Endodermal cell (in vitro differentiated cells): ENCODE measurements at regions not wholly inside any gene's neighbourhood (a gene's known extent, or its start where the extent isn't known, plus 50 kb on each side); places are given as distances from the start of the nearest gene placed in this dataset.

Experiments
- DNase-seq: peaks from one replicate; pipeline ENCODE4 v3.0.0-alpha.2; 2017
- H3K27ac ChIP-seq: 2 replicates; pipeline ENCODE4 v1.5.1; 2013; ENCODE audit warnings: mild to moderate bottlenecking, low read depth, low read length, moderate library complexity
- H3K27me3 ChIP-seq: 2 replicates; pipeline ENCODE4 v1.6.1; 2013; ENCODE audit warnings: mild to moderate bottlenecking, low read length, moderate library complexity; ENCODE audit not compliant: insufficient read depth, control insufficient read depth, poor library complexity, severe bottlenecking
- H3K36me3 ChIP-seq: 2 replicates; pipeline ENCODE4 v1.7.0; 2013; ENCODE audit warnings: mild to moderate bottlenecking, low read length, moderate library complexity; ENCODE audit not compliant: control insufficient read depth, insufficient read depth
- H3K4me1 ChIP-seq: one replicate; pipeline ENCODE4 v1.7.0; 2013; ENCODE audit warnings: low read length; ENCODE audit not compliant: control insufficient read depth, insufficient read depth
- H3K4me3 ChIP-seq: 2 replicates; pipeline ENCODE4 v1.5.1; 2013; ENCODE audit warnings: mild to moderate bottlenecking, low read length, moderate library complexity
- H3K9ac ChIP-seq: 2 replicates; pipeline ENCODE4 v1.6.1; 2013; ENCODE audit warnings: mild to moderate bottlenecking, low read length, moderate library complexity; ENCODE audit not compliant: poor library complexity, severe bottlenecking; ENCODE audit errors: extremely low read depth
- H3K9me3 ChIP-seq: 2 replicates; pipeline ENCODE4 v1.6.1; 2013; ENCODE audit warnings: mild to moderate bottlenecking, low read length, moderate library complexity; ENCODE audit not compliant: control insufficient read depth
- H3K27ac Mint-ChIP-seq: 2 replicates; pipeline ENCODE4 v1.8.0; 2020; ENCODE audit warnings: mixed read lengths
- H3K27me3 Mint-ChIP-seq: 2 replicates; pipeline ENCODE4 v1.8.0; 2021; ENCODE audit warnings: mild to moderate bottlenecking, mixed read lengths; ENCODE audit not compliant: insufficient read depth
- H3K36me3 Mint-ChIP-seq: 2 replicates; pipeline ENCODE4 v1.8.0; 2020; ENCODE audit warnings: low read depth, mixed read lengths
- H3K4me1 Mint-ChIP-seq: 2 replicates; pipeline ENCODE4 v1.8.0; 2020; ENCODE audit warnings: mixed read lengths
- H3K4me3 Mint-ChIP-seq: 2 replicates; pipeline ENCODE4 v1.8.0; 2020; ENCODE audit warnings: mild to moderate bottlenecking, moderate library complexity, mixed read lengths
- H3K9me3 Mint-ChIP-seq: 2 replicates; pipeline ENCODE4 v1.8.0; 2020; ENCODE audit warnings: mild to moderate bottlenecking, mixed read lengths
- WGBS, 2 experiments: methylation state at CpG; one replicate each; pipeline versions ENCODE4 v1.1.5 to v1.1.7; 2013; ENCODE audit warnings: missing lambda C conversion rate in 2 of 2, mixed read lengths in 1 of 2; ENCODE audit not compliant: insufficient coverage in 1 of 2, insufficient read length in 1 of 2; 5-methylcytosine and 5-hydroxymethylcytosine counted together
- TF ChIP-seq, protein P1 (sequence below): fragments of 200-600 bp; sonication (generic); conservative IDR thresholded peaks from 2 replicates; pipeline ENCODE4 v1.5.0; 2021; ENCODE audit warnings: antibody characterized with exemption, mild to moderate bottlenecking

DNA sequence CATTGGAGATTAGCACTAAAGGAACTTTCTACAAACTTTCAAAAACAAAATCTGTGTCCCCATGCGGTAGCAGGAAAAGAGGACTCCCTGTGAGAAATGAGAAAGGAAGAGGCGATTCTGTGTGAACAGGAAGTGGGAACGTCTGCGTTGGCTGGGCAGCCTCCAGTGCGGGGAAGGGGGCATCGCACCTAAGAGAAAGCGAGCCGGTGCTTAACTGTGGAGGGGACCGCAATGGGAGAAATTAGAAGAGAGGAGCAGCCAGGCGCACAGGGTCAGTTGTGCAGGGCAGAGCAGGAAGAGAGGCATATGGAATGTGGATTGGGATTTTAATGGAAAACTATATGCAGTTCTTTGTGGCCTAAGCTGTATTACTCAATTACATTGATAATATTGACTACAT lies 77.4 kb upstream of the DOCK9 start:
- Histone ChIP-seq H3K9me3 (no peaks in the 10 kb centered on the region), H3K27me3 (no peaks in the 10 kb centered on the region), H3K4me3 (no peak overlapping the region), H3K36me3 (no peaks in the 10 kb centered on the region), H3K27ac (no peak overlapping the region), H3K4me1 (no peaks in the 10 kb centered on the region), H3K9ac (no peak overlapping the region)
- H3K9me3 Mint-ChIP-seq: no peaks in the 10 kb centered on the region
- WGBS, 2 experiments: 92 to 94% methylated on average over 10 of the region's 10 CpGs
- H3K27ac Mint-ChIP-seq: no peak overlapping the region
- H3K4me3 Mint-ChIP-seq: no peak overlapping the region
- peaks cover 5% of the 10 kb centered on the region for H3K4me1 Mint-ChIP-seq
- DNase-seq: no peak
- TF ChIP-seq, protein P1, sequence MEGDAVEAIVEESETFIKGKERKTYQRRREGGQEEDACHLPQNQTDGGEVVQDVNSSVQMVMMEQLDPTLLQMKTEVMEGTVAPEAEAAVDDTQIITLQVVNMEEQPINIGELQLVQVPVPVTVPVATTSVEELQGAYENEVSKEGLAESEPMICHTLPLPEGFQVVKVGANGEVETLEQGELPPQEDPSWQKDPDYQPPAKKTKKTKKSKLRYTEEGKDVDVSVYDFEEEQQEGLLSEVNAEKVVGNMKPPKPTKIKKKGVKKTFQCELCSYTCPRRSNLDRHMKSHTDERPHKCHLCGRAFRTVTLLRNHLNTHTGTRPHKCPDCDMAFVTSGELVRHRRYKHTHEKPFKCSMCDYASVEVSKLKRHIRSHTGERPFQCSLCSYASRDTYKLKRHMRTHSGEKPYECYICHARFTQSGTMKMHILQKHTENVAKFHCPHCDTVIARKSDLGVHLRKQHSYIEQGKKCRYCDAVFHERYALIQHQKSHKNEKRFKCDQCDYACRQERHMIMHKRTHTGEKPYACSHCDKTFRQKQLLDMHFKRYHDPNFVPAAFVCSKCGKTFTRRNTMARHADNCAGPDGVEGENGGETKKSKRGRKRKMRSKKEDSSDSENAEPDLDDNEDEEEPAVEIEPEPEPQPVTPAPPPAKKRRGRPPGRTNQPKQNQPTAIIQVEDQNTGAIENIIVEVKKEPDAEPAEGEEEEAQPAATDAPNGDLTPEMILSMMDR: no peak
- no peaks in the 10 kb centered on the region for H3K36me3 Mint-ChIP-seq
- H3K27me3 Mint-ChIP-seq: no peaks in the 10 kb centered on the region

DNA sequence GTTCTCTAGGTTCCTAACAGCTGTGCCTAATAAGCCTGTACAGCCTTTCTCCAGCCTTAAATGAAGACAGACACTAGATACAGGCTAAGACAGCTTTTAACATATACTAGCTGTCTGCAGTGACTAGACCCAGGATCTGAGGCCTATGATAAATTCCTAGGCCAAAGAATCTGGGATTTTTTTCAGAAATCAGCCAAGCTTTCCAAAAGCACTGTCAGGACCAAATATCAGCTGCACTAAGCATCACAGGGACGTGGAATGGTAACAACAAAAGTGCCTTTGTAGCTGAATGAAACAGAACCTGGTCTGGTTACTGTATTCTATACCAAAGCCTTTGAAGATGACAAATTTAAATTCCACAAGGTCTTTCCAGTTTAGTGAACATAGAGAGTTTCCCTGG lies 77.9 kb upstream of the DOCK9 start:
- Mint-ChIP-seq H3K4me1 (peaks cover 5% of the 10 kb centered on the region), H3K4me3 (no peak overlapping the region), H3K36me3 (no peaks in the 10 kb centered on the region), H3K9me3 (no peaks in the 10 kb centered on the region), H3K27ac (no peak overlapping the region), H3K27me3 (no peaks in the 10 kb centered on the region)
- TF ChIP-seq, protein P1: no peak
- H3K9me3 ChIP-seq: no peaks in the 10 kb centered on the region
- H3K27ac ChIP-seq: no peak overlapping the region
- DNase-seq: no peak
- H3K4me3 ChIP-seq: no peak overlapping the region
- H3K27me3 ChIP-seq: no peaks in the 10 kb centered on the region
- no peaks in the 10 kb centered on the region for H3K4me1 ChIP-seq
- 82 to 90% methylated on average over 1 of the region's 1 CpG for WGBS, 2 experiments
- H3K9ac ChIP-seq: no peak overlapping the region
- no peaks in the 10 kb centered on the region for H3K36me3 ChIP-seq

DNA sequence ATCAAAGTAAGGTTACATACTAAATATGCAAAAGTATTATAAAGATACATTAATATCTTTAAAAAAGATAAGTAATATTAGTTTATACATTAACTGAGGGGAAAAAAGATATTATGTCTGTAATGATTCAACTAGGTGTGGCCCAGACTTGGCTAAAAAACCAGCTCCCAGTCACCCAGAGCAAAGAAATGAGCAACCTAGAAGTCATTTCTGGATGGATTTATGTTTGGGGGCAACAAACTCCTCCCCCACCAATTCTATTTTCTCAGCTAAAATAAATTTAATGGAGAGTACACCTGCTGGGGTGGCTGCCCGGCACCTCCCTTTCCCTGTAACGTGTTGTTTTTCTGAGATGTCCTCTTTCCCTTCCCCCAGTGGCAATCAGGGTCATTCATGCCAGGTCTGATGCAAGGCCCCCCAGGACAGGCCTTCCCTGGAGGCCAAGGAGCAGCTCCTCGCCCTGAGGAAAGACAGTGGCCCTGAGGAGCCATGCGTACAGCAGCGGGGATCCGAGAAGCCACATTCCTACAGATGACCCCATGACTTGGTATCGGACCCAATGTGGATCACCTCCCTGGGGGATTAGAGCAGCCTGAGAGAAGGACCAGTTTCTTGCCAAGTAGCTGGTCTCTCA lies 78.6 kb upstream of the DOCK9 start:
- Mint-ChIP-seq H3K36me3 (no peaks in the 10 kb centered on the region), H3K9me3 (no peaks in the 10 kb centered on the region)

More for the DNA sequence above, 78.6 kb upstream of the DOCK9 start:
- DNase-seq: no peak
- peaks cover 5% of the 10 kb centered on the region for H3K4me1 Mint-ChIP-seq
- no peak overlapping the region for H3K27ac ChIP-seq
- H3K9me3 ChIP-seq: no peaks in the 10 kb centered on the region
- no peaks in the 10 kb centered on the region for H3K36me3 ChIP-seq
- TF ChIP-seq, protein P1: no peak
- WGBS, 2 experiments: 94 to 96% methylated on average over 6 to 7 of the region's 7 CpGs
- H3K4me3 ChIP-seq: no peak overlapping the region
- H3K9ac ChIP-seq: no peak overlapping the region
- no peaks in the 10 kb centered on the region for H3K27me3 ChIP-seq
- H3K4me3 Mint-ChIP-seq: no peak overlapping the region
- H3K27me3 Mint-ChIP-seq: no peaks in the 10 kb centered on the region
- no peaks in the 10 kb centered on the region for H3K4me1 ChIP-seq
- no peak overlapping the region for H3K27ac Mint-ChIP-seq
